Retinal pigment epithelial cell (primary cell): ENCODE measurements at regions not wholly inside any gene's neighbourhood (a gene's known extent, or its start where the extent isn't known, plus 50 kb on each side); places are given as distances from the start of the nearest gene placed in this dataset.

Experiments
- DNase-seq: peaks from one replicate; pipeline ENCODE4 v3.0.0-alpha.2; 2010; ENCODE audit warnings: low read depth
- H3K4me3 ChIP-seq: 2 replicates; pipeline ENCODE4 v1.5.1; 2011; ENCODE audit warnings: mild to moderate bottlenecking, low read length, control low read depth, moderate library complexity
- TF ChIP-seq, protein P1 (sequence below): conservative IDR thresholded peaks from 2 replicates; pipeline ENCODE4 v1.5.1; 2011; ENCODE audit warnings: low read depth, low read length, control low read depth, inconsistent platforms

DNA sequence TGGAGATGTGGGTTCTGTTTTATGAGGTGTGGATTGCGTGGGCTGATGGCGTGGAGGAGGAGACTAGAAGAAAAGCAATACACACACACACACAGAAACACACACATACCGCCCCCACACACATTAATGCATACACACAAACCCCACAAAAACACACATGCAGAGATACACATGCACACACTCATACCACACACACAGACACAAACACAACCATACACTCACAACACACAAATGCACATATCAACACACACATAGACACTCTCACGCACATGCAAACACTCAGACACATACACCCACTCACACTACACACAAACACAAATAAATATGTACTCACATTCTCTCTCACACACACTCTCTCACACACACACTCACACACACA, 75.7 kb upstream of the UBL3 start:
- TF ChIP-seq, protein P1, sequence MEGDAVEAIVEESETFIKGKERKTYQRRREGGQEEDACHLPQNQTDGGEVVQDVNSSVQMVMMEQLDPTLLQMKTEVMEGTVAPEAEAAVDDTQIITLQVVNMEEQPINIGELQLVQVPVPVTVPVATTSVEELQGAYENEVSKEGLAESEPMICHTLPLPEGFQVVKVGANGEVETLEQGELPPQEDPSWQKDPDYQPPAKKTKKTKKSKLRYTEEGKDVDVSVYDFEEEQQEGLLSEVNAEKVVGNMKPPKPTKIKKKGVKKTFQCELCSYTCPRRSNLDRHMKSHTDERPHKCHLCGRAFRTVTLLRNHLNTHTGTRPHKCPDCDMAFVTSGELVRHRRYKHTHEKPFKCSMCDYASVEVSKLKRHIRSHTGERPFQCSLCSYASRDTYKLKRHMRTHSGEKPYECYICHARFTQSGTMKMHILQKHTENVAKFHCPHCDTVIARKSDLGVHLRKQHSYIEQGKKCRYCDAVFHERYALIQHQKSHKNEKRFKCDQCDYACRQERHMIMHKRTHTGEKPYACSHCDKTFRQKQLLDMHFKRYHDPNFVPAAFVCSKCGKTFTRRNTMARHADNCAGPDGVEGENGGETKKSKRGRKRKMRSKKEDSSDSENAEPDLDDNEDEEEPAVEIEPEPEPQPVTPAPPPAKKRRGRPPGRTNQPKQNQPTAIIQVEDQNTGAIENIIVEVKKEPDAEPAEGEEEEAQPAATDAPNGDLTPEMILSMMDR, result no peak
- no peak overlapping the region for H3K4me3 ChIP-seq

DNA sequence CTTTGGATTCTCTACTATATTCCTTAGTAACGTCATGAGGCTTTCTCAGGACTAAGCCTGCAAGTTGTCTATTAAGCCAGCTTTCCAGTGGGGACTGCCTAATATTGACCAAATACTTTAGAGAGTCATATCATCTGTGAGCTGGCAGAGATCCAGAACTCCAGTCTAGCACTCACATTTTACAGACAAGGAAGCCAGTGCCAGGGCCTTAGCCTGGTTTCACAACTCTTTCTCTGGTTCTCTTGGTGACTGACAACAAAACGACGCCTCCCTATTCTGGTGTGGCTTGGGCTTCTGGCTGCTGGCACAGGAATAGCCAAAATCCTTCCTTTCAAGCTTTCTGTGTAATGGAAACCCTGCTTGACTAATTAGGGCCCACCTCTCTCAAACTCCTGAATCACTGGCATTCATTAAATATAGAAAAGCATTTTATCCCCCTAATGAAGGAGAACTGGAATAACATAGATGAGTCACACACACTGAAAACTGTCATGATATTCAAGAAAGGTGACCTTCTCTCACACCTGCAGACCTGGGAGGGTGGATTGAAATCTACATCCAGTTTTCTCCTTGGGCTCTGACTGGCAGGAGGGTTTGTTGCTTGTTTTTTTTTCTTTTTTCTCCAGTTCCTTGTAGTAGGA, 75.2 kb upstream of the UBL3 start:
- peak; percentile 91 for DNase-seq
- H3K4me3 ChIP-seq, result no peak overlapping the region
- TF ChIP-seq, protein P1, result no peak

More for the DNA sequence above, 75.7 kb upstream of the UBL3 start:
- DNase-seq, result no peak

DNA sequence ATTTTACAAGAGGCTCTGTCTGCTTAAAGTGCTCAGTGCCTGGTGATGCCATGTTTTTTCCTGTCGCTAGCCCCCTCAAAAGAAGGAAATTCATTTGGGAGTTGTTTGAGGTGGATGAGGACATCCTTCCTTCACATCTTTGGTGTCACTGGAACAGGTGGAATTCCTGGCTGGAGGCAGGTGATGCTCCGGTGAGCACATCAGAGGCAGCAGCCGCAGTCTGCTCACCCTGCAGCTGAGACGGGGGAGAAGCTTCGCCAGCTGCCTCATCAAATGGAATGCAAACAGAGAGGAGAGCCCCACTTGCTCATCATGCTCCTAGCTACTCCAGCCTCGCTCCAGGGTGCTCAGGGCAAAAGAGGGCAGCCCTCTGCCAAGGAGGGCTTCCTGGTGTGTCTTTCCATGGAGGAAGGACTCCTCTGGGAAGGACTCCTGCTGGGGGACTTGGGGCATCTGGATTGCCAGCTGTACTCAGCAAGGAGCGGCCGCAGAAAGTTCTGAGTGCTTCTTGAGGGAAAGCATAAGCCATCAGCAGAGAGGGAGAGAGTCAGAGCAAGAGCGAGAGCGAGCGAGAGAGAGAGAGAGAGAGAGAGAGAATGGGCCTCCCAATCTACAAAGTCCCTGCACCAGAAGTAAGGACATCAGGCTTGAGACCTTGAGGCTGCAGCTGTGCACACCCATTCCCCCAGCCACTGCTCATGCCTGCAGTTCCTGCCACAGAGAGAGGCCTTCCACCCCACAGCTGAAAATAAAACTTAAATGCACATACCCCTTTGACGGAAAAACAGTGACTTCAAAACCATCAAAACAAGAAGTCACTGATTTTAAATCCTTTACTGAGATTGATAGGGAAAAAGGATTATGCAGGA, 74.3 kb upstream of the UBL3 start:
- H3K4me3 ChIP-seq, result no peak overlapping the region
- no peak for DNase-seq

DNA sequence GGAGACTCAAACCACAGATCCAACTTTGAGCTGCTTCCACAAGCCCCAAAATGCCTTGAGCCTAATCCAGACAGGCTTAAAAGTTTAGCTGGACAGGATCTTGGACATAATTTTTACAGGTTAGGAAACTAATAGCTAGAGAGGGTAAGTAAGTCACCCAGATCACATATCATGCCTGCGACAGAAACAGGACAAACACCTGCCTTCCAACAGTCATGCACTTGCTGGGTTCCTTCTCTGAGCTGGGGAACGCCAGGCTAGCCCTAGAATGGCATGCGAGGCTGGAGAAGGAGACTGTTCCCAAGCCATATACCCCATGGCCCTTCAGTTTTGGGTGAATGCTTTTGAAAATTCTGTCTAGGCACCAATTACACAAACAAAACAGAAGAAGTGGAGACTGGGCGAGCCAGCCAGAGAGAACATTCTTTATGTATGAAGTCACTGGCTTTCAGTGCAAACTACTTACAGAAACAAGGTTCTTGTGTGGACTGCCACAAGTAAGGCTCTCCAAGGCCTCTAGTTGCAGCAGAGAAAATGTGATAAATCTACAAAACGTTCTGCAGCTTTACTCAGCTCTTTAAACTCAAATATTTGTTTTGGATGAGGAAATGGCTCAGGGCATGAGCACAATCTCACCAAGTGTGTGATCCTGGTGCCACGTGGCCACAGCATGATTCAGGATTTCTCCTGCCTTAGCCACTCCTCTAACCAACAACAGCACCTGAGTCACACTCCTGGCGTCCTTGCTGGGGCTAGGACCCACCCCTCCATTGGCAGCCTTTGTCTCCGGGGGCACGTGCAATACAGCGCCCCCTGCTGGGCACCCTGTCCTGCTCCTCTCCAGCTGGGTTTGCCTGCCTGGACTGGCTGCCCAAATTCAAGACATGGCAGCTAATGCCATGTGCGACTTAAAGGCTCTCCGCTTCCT, 73.4 kb upstream of the UBL3 start:
- TF ChIP-seq, protein P1, result peak; percentile 96
- H3K4me3 ChIP-seq, result no peak overlapping the region
- DNase-seq, result peak; percentile 94

More for the DNA sequence above, 74.3 kb upstream of the UBL3 start:
- TF ChIP-seq, protein P1, result no peak

DNA sequence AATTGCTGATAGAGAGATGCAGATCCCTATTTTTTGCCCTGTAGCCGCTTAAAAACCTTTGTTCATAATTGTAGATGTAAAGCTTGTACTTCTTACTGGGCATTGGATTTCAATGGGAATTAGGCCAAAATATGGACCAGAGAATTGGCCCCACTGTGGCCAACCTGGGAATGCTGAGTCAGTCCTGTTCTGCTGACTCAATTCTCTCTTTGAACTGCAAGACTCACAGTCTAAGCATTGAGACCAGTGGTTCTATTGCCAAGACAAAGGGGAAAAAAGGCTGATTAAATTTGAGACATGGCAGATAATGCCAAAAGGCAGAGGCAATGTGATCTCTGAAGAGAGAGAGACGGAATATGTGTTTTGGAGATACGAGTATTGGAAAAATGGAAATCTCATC, 72.5 kb upstream of the UBL3 start:
- TF ChIP-seq, protein P1, result no peak
- no peak for DNase-seq
- no peak overlapping the region for H3K4me3 ChIP-seq

DNA sequence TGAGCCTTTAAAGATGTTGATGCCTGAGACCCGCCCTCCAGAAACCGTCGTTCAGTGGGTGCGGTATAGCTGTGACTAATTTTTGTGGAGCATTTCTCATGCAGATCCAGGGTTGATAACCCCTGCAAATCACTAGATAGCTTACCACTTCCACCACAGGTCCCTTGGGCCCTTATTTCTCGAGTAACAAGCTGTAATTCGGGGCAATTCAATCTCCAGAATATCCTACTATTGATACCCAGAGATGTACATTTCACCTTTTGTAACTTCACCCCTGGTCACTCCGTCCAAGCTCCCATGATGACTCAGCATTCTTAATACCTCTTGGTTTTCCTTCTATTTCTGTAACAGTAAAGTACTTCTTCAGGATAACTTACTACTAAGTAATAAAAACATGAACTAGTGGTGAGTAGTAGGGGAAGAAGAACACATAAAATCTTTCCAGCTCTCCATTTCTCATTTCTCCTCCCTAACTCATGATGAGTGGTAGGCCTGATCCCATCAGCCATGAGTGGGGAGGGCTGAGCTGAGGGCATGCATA, 71.9 kb upstream of the UBL3 start:
- no peak for DNase-seq

More for the DNA sequence above, 71.9 kb upstream of the UBL3 start:
- TF ChIP-seq, protein P1, result no peak
- H3K4me3 ChIP-seq, result no peak overlapping the region
